ENCODE measurements at regions not wholly inside any gene's neighbourhood (a gene's known extent, or its start where the extent isn't known, plus 50 kb on each side); places are given as distances from the start of the nearest gene placed in this dataset.

DNA sequence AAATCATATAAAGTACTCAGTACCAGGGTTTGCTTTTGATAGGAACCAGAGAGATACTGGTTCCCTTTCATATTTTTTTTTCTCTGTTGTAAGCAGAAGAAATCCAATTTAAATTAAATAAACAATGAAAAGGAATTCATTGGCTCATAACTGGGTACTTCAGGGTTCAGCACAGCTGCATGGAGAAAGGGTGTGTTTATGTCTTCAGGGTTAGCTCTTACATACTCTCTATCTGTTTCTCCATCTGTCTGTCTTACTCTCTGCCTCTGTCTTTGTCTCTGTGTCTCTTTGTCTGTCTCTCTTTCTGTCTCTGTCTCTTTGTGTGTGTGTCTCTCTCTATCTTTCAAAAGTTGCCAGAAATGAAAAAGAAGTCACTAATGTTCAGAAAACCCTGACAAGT is 345.9 kb downstream of the MSX2 start:
- no peak for DNase-seq (ENCODE audit: low spot score)
- TF ChIP-seq, protein P1, sequence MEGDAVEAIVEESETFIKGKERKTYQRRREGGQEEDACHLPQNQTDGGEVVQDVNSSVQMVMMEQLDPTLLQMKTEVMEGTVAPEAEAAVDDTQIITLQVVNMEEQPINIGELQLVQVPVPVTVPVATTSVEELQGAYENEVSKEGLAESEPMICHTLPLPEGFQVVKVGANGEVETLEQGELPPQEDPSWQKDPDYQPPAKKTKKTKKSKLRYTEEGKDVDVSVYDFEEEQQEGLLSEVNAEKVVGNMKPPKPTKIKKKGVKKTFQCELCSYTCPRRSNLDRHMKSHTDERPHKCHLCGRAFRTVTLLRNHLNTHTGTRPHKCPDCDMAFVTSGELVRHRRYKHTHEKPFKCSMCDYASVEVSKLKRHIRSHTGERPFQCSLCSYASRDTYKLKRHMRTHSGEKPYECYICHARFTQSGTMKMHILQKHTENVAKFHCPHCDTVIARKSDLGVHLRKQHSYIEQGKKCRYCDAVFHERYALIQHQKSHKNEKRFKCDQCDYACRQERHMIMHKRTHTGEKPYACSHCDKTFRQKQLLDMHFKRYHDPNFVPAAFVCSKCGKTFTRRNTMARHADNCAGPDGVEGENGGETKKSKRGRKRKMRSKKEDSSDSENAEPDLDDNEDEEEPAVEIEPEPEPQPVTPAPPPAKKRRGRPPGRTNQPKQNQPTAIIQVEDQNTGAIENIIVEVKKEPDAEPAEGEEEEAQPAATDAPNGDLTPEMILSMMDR (IDR thresholded peaks at IDR 0.05), result no peak
- Histone ChIP-seq H3K4me3 (no peak overlapping the region), H3K27ac (no peak overlapping the region)

- TF ChIP-seq, protein P1 (IDR thresholded peaks at IDR 0.05), result no peak
- DNase-seq (ENCODE audit: low spot score), result no peak
- Histone ChIP-seq H3K4me3 (peak overlapping the region; percentile 51), H3K27ac (no peak overlapping the region)
Observed at GRCh38 chr5:175060257-175060656, 335.9 kb downstream of the MSX2 start.

DNA sequence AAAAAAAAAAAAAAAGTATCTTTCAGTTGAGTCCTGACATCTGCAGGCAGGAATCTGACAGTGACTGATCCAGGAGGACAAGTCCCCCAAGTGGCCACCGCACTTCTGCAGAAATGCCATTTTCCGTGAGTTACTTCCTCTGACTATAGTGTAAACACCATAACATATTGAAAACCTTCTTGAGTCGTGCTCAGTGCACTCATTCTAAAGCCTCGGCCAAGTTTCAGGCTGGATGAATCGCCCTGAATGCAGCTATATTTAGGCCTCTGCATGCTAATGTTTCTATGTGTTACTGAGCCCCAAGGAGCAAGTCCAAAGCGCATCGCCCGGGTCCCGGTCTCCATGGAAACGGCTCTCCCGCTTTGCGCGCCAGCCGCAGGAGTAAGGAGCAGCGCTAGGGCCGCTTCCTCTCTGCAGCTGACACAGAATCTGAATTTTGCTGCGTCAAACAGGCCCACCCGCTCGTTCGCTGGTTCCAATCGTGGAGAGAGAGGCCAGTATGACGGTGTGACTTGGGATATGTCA is 335.4 kb downstream of the MSX2 start:
- TF ChIP-seq, protein P1 (IDR thresholded peaks at IDR 0.05), result no peak

DNA sequence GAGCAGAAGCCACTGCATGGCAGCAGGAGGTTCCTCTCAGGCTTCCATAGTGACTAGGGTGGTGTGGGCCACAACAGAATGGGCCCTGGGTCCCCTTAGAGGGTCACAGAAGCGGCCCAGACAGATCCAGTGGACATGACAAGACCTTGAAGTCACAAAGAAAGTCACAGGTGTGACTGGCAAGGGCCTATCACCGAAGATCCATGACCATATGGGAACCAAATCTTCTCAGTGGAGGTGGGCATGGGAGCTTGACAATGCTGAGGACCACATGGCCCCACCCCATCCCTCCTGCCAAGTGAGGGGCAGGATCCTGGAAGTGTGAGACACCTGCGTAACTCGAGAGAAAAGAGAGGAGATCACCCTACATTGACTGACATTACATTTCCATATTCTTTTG is 332.4 kb downstream of the MSX2 start:
- Histone ChIP-seq H3K27ac (no peak overlapping the region), H3K4me3 (no peak overlapping the region)
- TF ChIP-seq, protein P1 (IDR thresholded peaks at IDR 0.05), result no peak
- no peak for DNase-seq (ENCODE audit: low spot score)

More for the DNA sequence above, 335.4 kb downstream of the MSX2 start:
- no peak for DNase-seq (ENCODE audit: low spot score)
- H3K27ac ChIP-seq, result no peak overlapping the region
- H3K4me3 ChIP-seq, result peak overlapping the region; percentile 51

DNA sequence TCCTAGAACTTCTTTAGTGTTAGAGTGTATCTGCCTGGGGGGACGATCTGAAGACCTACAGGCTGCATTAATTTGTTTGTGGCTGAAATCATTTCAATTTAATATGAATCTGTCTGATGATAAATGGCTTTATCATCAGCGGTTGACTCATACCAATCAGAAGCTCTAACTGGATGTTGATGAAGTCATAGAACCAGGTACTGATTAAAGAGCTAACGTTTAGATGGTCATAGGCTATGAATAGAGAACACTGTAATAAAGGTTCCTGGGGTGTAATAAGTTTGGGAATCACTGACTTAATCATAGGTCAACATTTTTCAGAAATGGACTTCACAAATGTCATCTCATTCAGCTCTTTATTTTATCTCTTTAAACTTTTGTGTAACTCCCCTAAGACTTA is 329.9 kb downstream of the MSX2 start:
- Histone ChIP-seq H3K27ac (no peak overlapping the region), H3K4me3 (no peak overlapping the region)
- DNase-seq (ENCODE audit: low spot score), result no peak
- TF ChIP-seq, protein P1 (IDR thresholded peaks at IDR 0.05), result no peak

DNA sequence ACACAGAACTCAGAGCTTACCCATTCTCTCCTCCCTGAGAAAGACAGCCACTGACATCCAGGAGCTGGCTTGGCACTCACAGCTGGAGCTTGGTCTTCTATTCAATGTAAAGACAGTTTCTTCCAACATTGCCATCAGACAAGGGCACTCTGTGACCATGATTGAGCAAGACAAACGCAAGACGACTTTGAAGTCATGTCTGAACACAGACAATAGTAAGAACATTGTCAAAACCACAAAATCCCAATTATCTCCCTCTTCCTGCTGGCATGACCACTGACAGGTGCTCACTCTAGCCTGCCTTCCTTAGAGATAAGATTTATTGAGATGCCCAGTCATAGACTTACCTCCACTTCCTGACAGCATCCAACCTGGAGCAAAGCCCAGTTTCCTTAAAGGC is 328.0 kb downstream of the MSX2 start:
- Histone ChIP-seq H3K4me3 (no peak overlapping the region), H3K27ac (no peak overlapping the region)
- DNase-seq (ENCODE audit: low spot score), result no peak
- TF ChIP-seq, protein P1 (IDR thresholded peaks at IDR 0.05), result no peak

DNA sequence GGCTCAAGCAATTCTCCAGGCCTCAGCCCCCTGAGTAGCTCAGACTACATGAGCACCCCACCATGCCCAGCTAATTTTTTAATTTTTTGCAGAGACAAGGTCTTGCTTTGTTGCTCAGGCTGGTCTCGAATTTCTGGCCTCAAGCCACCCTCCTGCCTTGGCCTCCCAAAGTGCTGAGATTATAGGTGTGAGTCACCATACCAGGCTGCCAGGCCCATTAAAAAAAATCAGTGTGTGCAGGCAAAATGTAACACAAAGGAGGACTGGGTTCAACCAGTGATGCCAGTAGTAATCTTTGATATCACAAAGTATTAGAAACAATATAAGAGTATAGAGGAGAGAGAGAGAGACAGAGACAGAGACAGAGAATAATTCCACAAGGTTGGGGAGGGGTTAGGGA is 322.7 kb downstream of the MSX2 start:
- no peak overlapping the region for H3K4me3 ChIP-seq
- DNase-seq (ENCODE audit: low spot score), result no peak
- TF ChIP-seq, protein P1 (IDR thresholded peaks at IDR 0.05), result no peak
- H3K27ac ChIP-seq, result no peak overlapping the region

Data from coronary artery (tissue), 2 donors.